Heart right ventricle (tissue), 16 donors: ENCODE measurements at regions not wholly inside any gene's neighbourhood (a gene's known extent, or its start where the extent isn't known, plus 50 kb on each side); places are given as distances from the start of the nearest gene placed in this dataset.

Source experiments
- ATAC-seq, 8 donors: fragments of 200-7000 bp; cut with Tn5 transposase; one replicate each; pipeline ENCODE4 v1.9.1; 2020; ENCODE audit warnings: mild to moderate bottlenecking in 8 of 8, moderate library complexity in 8 of 8, moderate number of reproducible peaks in 1 of 8
- DNase-seq, 2 donors: peaks; one replicate each; pipeline ENCODE4 v3.0.0-alpha.2; 2020
- H3K27ac ChIP-seq, 10 donors: fragments of 200-600 bp; sonication (generic) in 2 of 10; one replicate each; pipeline versions ENCODE4 v1.5.0 to v1.8.0; 2020 to 2022; ENCODE audit warnings: mild to moderate bottlenecking in 3 of 10
- H3K27me3 ChIP-seq, 7 donors: fragments of 200-600 bp; one replicate each; pipeline ENCODE4 v1.8.0; 2021 to 2022; ENCODE audit warnings: mild to moderate bottlenecking in 2 of 7
- H3K36me3 ChIP-seq, 9 donors: fragments of 200-600 bp; sonication (generic) in 1 of 9; one replicate each; pipeline versions ENCODE4 v1.5.0 to v1.8.0; 2020 to 2022; ENCODE audit warnings: mild to moderate bottlenecking in 2 of 9
- H3K4me1 ChIP-seq, 9 donors: fragments of 200-600 bp; sonication (generic) in 1 of 9; one replicate each; pipeline versions ENCODE4 v1.5.0 to v1.8.0; 2020 to 2022; ENCODE audit warnings: mild to moderate bottlenecking in 4 of 9
- H3K4me3 ChIP-seq, 10 donors: fragments of 200-600 bp; sonication (generic) in 2 of 10; one replicate each; pipeline versions ENCODE4 v1.5.0 to v1.8.0; 2020 to 2022; ENCODE audit warnings: mild to moderate bottlenecking in 7 of 10, moderate library complexity in 2 of 10
- H3K9me3 ChIP-seq, 11 donors: fragments of 200-600 bp in 10 of 11; sonication (generic) in 2 of 11; one replicate each; pipeline versions ENCODE4 v1.5.0 to v1.8.0; 2013 to 2022; ENCODE audit warnings: mild to moderate bottlenecking in 2 of 11, control low read depth in 1 of 11, moderate library complexity in 1 of 11
- WGBS, 2 donors: extraction: QIAGEN DNeasy Blood & Tissue Kit; methylation state at CpG; one replicate each; pipeline ENCODE4 v1.1.7; 2013; ENCODE audit warnings: inconsistent platforms in 1 of 2; 5-methylcytosine and 5-hydroxymethylcytosine counted together
- intact Hi-C, 10 donors: fragments of 100-400 bp; cut with DNase I; formaldehyde crosslinking; loops; one replicate each; pipeline versions ENCODE4 v1.11.1 to v1.14.2; 2022
- TF ChIP-seq, protein P1 (sequence below), 9 donors: fragments of 200-600 bp; sonication (generic) in 2 of 9; IDR thresholded peaks; one replicate each; pipeline versions ENCODE4 v1.5.0 to v1.8.0; 2021 to 2022; ENCODE audit warnings: antibody characterized with exemption in 9 of 9, mild to moderate bottlenecking in 5 of 9, moderate library complexity in 1 of 9
- donor health status: Arrhythmogenic right ventricular cardiomyopathy.
- donor health status: ischemic (EF 13 %, LVEDD 7.1; RV severe dilation, severe dysfunction).
- donor health status: healthy with polysubstance abuse.
- donor health status: DM: no; HTN: yes; CAD: no.
- donor health status: DM: no; HTN: no; CAD: no.
- donor health status: ischemic (EF 25% LVEDD 6.9; RV normal size, moderate dysfunction).
- donor health status: ischemic (EF 25% LVEDD 5.7; RV mildly dilated, moderate dysfunction).
- donor health status: healthy.
- donor health status: DM: yes; HTN: yes; CAD: no.
- donor health status: Ischemic cardiomyopathy.
- donor health status: ischemic (EF 35%, LVEDD 5.7; RV mildly dilated, moderate dysfunction).
- donor health status: nonischemic (EF 11% LVEDD 7.7; RV severe dilation, severe dysfunction).
- donor health status: DM: yes; HTN: yes; CAD: no.
- donor health status: PGD.
- donor health status: ischemic (EF 29% LVEDD 5.4; RV normal size, mild dysfunction).
- donor health status: nonischemic (EF 23%, LVEDD 6.1; RV moderate dilation, normal function).

DNA sequence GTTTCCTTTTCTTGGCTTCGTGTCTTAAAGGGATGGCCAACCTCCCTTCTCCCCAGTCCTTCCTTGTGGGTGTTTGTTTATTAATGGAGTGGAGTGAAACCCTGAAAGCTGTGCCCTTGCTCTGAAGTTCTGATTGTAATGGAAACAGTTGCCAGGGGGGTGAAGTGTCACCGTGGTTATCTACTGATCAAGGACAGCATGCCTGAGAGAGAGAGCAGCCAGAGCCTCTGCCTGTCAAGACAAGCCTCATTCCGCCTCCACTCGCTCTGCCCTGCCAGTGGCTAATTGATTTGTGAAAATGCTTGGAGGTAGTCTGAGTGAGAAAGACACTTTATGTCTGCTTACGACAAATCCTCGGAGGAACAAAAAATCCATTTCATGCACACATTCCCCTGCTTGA is 143.7 kb upstream of the SLC30A5 start:
- TF ChIP-seq, protein P1, sequence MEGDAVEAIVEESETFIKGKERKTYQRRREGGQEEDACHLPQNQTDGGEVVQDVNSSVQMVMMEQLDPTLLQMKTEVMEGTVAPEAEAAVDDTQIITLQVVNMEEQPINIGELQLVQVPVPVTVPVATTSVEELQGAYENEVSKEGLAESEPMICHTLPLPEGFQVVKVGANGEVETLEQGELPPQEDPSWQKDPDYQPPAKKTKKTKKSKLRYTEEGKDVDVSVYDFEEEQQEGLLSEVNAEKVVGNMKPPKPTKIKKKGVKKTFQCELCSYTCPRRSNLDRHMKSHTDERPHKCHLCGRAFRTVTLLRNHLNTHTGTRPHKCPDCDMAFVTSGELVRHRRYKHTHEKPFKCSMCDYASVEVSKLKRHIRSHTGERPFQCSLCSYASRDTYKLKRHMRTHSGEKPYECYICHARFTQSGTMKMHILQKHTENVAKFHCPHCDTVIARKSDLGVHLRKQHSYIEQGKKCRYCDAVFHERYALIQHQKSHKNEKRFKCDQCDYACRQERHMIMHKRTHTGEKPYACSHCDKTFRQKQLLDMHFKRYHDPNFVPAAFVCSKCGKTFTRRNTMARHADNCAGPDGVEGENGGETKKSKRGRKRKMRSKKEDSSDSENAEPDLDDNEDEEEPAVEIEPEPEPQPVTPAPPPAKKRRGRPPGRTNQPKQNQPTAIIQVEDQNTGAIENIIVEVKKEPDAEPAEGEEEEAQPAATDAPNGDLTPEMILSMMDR (IDR thresholded peaks at IDR 0.05) = no peak
- H3K36me3 ChIP-seq = no peaks in the 10 kb centered on the region
- H3K27ac ChIP-seq = no peak overlapping the region
- no peaks in the 10 kb centered on the region for H3K27me3 ChIP-seq
- ATAC-seq (peak in 1 of 8 donors; percentile 21), DNase-seq (no peak)
- H3K4me1 ChIP-seq = peaks cover 2 to 45% (median 25%) of the 10 kb centered on the region in 9 donors
- intact Hi-C loops = no loop called here
- 72 to 73% methylated on average over 6 of the region's 6 CpGs for WGBS, 2 donors
- no peaks in the 10 kb centered on the region for H3K9me3 ChIP-seq
- H3K4me3 ChIP-seq = no peak overlapping the region

DNA sequence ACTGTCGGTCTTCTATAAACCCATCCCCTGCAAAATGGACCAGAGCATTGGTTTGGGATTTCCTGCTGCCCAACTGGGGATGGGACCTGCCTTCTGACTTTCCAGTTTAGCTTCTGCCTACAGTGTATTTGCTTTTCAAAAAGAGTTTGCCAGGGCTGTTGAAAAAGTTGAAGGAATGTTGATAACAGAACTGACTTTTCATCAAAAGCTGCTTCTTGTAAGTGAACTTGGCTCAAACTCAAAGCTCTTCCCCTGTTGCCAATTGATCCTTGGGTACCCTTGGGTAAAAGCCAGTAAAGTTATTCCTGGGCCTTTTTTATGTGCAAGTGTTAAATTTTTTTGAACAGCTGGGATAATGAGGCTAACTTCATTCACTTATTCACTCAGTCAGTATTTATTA is 142.9 kb upstream of the SLC30A5 start:
- H3K4me3 ChIP-seq = no peak overlapping the region
- 68 to 76% methylated on average over 1 of the region's 1 CpG for WGBS, 2 donors
- TF ChIP-seq, protein P1 (IDR thresholded peaks at IDR 0.05) = no peak

DNA sequence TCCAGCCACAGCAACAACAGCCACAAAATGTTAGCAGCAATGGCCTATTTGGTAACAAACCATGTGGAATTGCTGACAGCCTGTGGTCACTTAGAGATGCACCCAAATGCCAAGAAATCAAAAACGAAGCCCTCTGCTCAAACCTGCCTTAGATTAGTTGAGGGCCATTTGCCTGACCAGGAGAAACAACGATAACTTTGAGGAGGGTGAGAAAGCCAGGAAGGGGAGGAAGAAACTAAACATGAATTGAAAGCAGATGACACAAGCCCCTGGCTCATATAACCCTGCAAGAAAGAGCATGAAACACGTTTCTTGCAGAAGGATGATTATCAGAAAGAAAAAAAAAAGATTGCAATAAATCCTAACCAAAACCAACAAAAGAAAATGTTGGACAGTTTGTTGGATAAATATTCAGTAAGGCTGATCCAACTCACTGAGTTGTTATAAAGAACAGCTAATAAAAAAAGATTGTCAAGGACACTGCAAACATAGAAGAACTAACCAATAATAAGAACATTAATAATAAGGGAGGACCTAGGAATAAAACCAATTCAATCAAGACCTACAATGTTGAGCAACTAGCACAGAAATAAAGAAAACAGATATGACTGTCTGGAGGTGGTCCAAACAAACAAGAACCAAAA is 140.5 kb upstream of the SLC30A5 start:
- no peaks in the 10 kb centered on the region for H3K27me3 ChIP-seq
- TF ChIP-seq, protein P1 (IDR thresholded peaks at IDR 0.05) = no peak
- H3K36me3 ChIP-seq = no peaks in the 10 kb centered on the region
- no peak overlapping the region for H3K4me3 ChIP-seq
- intact Hi-C loops = no loop called here
- DNase-seq (no peak), ATAC-seq (peak in 1 of 8 donors; percentile 31)
- H3K27ac ChIP-seq = peak overlapping the region in 1 of 10 donors; percentile 23
- WGBS, 2 donors = 39 to 52% methylated on average over 3 of the region's 3 CpGs
- no peaks in the 10 kb centered on the region for H3K9me3 ChIP-seq
- H3K4me1 ChIP-seq = peaks cover 2 to 45% (median 25%) of the 10 kb centered on the region in 9 donors

More for the DNA sequence above, 142.9 kb upstream of the SLC30A5 start:
- no peaks in the 10 kb centered on the region for H3K27me3 ChIP-seq
- no peaks in the 10 kb centered on the region for H3K9me3 ChIP-seq
- no peaks in the 10 kb centered on the region for H3K36me3 ChIP-seq
- no peak overlapping the region for H3K27ac ChIP-seq
- intact Hi-C loops = no loop called here
- no peak for ATAC-seq
- DNase-seq = no peak
- H3K4me1 ChIP-seq = peaks cover 2 to 45% (median 25%) of the 10 kb centered on the region in 9 donors

DNA sequence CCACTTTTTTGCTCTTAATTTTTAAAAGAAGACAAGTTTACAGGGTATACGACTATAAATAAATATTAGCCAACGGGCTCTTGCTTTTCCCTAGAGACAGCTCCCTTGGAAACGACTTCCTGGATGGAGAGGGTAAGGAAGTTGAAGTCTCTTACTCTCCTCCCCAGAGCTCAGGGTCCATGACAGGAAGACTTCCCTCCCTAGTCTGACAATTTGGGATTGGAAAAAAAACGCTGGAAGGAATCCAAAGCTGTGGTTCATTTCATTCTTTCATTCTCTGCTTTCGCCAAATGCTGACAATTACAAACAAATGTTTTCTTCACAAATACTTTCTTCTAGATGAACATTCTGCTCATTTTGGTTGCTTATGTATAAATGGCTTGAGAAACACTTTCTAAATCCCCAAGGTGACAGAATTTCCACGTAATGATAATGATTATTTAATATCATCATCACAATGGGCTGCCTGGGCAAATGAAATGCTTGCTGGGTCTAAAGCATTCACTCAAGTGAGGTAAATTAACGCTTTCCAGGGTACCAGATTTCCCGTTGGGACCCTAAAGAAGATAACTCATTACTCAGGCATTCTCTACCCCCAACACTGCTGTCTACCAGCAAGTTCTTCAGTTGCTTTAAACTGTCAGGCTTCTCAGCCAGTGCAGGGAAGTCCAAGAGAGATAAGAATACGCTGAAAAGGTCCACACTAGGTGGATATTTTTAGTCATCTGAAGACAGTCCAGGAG is 139.8 kb upstream of the SLC30A5 start:
- ATAC-seq (peak; percentile 65 to 93 (median 82)), DNase-seq (peak in 1 of 2 donors; percentile 66)
- Histone ChIP-seq H3K27me3 (no peaks in the 10 kb centered on the region), H3K4me1 (peaks cover 2 to 45% (median 25%) of the 10 kb centered on the region in 9 donors), H3K27ac (peak overlapping the region in 7 of 10 donors; percentile 1 to 63 (median 38)), H3K9me3 (no peaks in the 10 kb centered on the region), H3K4me3 (peak overlapping the region in 1 of 10 donors; percentile 11), H3K36me3 (no peaks in the 10 kb centered on the region)
- intact Hi-C loops = no loop called here
- WGBS, 2 donors = 25 to 30% methylated on average over 9 of the region's 9 CpGs
- TF ChIP-seq, protein P1 (IDR thresholded peaks at IDR 0.05) = no peak
